Osteoblast (primary cell): ENCODE measurements at regions not wholly inside any gene's neighbourhood (a gene's known extent, or its start where the extent isn't known, plus 50 kb on each side); places are given as distances from the start of the nearest gene placed in this dataset.
"Not testable (repeated sequence)": the region's sequence is repeated elsewhere in the genome, so short reads cannot be mapped to it uniquely, and the experiment has no call there.

Experiments
- DNase-seq: peaks from one replicate; pipeline ENCODE4 v3.0.0; 2011; ENCODE audit warnings: low spot score, mixed read lengths; ENCODE audit not compliant: insufficient read length; ENCODE audit errors: missing footprints
- H2AFZ ChIP-seq: 2 replicates; pipeline ENCODE4 v1.6.0; 2011; ENCODE audit warnings: mild to moderate bottlenecking, low read length
- H3K27ac ChIP-seq: 2 replicates; pipeline ENCODE4 v1.5.1; 2011; ENCODE audit warnings: mild to moderate bottlenecking, low read depth, low read length, moderate library complexity
- H3K27me3 ChIP-seq: 2 replicates; pipeline ENCODE4 v1.6.0; 2012; ENCODE audit warnings: mild to moderate bottlenecking, control low read depth, inconsistent platforms, low read length, moderate library complexity; ENCODE audit not compliant: insufficient read depth
- H3K36me3 ChIP-seq: 2 replicates; pipeline ENCODE4 v1.5.1; 2011; ENCODE audit warnings: mild to moderate bottlenecking, low read length, control low read depth, moderate library complexity; ENCODE audit not compliant: insufficient read depth
- H3K4me1 ChIP-seq: 2 replicates; pipeline ENCODE4 v1.5.1; 2011; ENCODE audit warnings: mild to moderate bottlenecking, low read length, control low read depth, moderate library complexity; ENCODE audit not compliant: insufficient read depth
- H3K4me2 ChIP-seq: 2 replicates; pipeline ENCODE4 v1.6.0; 2011; ENCODE audit warnings: mild to moderate bottlenecking, low read length; ENCODE audit not compliant: insufficient read depth
- H3K4me3 ChIP-seq: fragments of 200-600 bp; sonication (generic); 3 replicates; pipeline ENCODE4 v1.5.1; 2012; ENCODE audit warnings: mild to moderate bottlenecking, low read length, inconsistent platforms; ENCODE audit not compliant: insufficient read depth
- H3K79me2 ChIP-seq: 2 replicates; pipeline ENCODE4 v1.6.0; 2012; ENCODE audit warnings: mild to moderate bottlenecking, low read length, control low read depth, inconsistent platforms; ENCODE audit not compliant: insufficient read depth
- H3K9me3 ChIP-seq: 2 replicates; pipeline ENCODE4 v1.5.1; 2011; ENCODE audit warnings: low read depth, low read length, control low read depth
- H4K20me1 ChIP-seq: 2 replicates; pipeline ENCODE4 v1.6.0; 2012; ENCODE audit warnings: mild to moderate bottlenecking, low read length, control low read depth; ENCODE audit not compliant: insufficient read depth
- TF ChIP-seq, protein P1 (sequence below): IDR thresholded peaks from 2 replicates; pipeline ENCODE4 v1.5.1; 2011; ENCODE audit warnings: mild to moderate bottlenecking, low read depth, low read length, moderate library complexity; ENCODE audit errors: extremely low read depth

DNA sequence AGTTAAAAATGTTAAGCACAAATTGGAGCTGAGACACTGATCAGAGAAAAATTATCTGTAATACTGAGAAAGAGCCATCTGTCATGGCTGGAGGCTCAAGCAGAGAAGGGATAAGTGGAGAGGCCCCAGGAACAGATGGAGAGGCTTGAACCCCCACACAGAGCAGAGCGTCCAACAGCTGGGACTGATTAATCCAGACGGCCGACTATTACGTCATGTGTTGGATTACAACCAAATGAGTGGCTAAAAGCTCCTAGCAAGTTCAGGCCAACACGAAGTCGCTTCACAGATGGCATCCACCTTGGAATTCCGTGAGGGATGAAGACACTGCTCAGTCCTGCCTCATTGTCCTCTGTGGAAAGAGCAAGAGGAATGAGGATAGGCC lies 57.7 kb upstream of the ATXN3L start:
- H3K4me2 ChIP-seq, result peak overlapping the region; percentile 52
- TF ChIP-seq, protein P1, sequence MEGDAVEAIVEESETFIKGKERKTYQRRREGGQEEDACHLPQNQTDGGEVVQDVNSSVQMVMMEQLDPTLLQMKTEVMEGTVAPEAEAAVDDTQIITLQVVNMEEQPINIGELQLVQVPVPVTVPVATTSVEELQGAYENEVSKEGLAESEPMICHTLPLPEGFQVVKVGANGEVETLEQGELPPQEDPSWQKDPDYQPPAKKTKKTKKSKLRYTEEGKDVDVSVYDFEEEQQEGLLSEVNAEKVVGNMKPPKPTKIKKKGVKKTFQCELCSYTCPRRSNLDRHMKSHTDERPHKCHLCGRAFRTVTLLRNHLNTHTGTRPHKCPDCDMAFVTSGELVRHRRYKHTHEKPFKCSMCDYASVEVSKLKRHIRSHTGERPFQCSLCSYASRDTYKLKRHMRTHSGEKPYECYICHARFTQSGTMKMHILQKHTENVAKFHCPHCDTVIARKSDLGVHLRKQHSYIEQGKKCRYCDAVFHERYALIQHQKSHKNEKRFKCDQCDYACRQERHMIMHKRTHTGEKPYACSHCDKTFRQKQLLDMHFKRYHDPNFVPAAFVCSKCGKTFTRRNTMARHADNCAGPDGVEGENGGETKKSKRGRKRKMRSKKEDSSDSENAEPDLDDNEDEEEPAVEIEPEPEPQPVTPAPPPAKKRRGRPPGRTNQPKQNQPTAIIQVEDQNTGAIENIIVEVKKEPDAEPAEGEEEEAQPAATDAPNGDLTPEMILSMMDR, result no peak
- no peaks in the 10 kb centered on the region for H3K9me3 ChIP-seq
- no peaks in the 10 kb centered on the region for H4K20me1 ChIP-seq
- H3K79me2 ChIP-seq, result no peaks in the 10 kb centered on the region
- H3K4me1 ChIP-seq, result peaks cover 64% of the 10 kb centered on the region
- peak; percentile 66 for DNase-seq
- H3K27ac ChIP-seq, result peak overlapping the region; percentile 95
- no peaks in the 10 kb centered on the region for H3K27me3 ChIP-seq
- peak overlapping the region; percentile 5 for H3K4me3 ChIP-seq
- no peak overlapping the region for H2AFZ ChIP-seq
- H3K36me3 ChIP-seq, result no peaks in the 10 kb centered on the region

DNA sequence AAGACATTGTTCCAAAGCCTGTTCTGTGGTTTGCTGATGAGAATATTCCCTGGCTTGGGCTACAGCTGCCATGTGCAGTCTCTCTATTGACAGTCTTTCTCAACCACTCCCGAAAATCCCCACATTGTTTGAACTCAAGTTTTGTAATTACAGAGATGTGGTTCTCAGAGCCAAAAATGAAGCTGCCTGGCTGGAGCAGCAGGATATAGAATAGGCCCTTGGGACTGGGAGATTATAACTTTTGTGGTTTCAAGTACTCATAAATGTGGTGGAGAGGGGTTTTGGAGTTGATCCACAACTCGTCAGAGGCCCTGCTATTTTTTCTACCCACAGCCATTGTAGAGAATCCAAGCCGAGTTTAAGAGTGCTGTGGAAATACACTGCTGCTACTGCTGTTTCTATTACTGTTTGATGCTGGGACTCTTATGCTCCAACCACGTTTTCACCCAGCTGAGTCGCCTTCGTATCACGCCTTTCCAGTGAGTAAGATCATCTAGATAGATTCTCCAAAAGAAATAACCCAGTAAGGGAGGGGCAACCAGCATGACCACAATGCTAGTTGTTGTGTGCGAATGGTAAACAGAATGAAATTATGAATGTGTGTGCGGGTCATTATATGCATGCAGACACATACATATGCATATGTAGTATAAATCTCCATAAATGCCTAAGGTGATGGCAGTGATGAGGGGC lies 57.1 kb upstream of the ATXN3L start:
- TF ChIP-seq, protein P1, result no peak
- H2AFZ ChIP-seq, result no peak overlapping the region
- H4K20me1 ChIP-seq, result no peaks in the 10 kb centered on the region
- H3K9me3 ChIP-seq, result no peaks in the 10 kb centered on the region
- no peaks in the 10 kb centered on the region for H3K27me3 ChIP-seq
- no peaks in the 10 kb centered on the region for H3K36me3 ChIP-seq
- no peaks in the 10 kb centered on the region for H3K79me2 ChIP-seq
- peaks cover 64% of the 10 kb centered on the region for H3K4me1 ChIP-seq
- peak overlapping the region; percentile 95 for H3K27ac ChIP-seq
- H3K4me3 ChIP-seq, result peak overlapping the region; percentile 5
- DNase-seq, result peak; percentile 96
- H3K4me2 ChIP-seq, result peak overlapping the region; percentile 52

DNA sequence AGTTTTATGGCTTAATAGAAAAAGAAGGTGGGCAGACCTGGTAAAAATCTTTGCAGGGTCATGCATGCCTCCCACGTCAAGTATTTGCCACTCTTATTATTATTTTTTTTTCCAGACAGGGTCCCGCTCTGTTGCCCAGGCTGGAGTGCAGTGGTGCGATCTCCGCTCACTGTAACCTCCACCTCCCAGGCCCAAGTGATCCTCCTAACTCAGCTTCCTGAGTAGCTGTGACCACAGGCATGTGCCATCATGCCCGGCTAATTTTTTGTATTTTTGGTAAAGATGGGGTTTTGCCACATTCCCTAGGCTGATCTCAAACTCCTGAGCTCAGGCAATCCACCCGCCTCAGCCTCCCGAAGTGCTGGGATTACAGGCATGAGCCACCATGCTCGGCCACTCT lies 55.7 kb upstream of the ATXN3L start:
- not testable (repeated sequence) for H3K79me2 ChIP-seq, H3K4me3 ChIP-seq, H3K4me2 ChIP-seq, H3K36me3 ChIP-seq, H3K27me3 ChIP-seq, H2AFZ ChIP-seq, H3K9me3 ChIP-seq, H4K20me1 ChIP-seq, DNase-seq
- peak overlapping the region; percentile 95 for H3K27ac ChIP-seq
- peaks cover 54% of the 10 kb centered on the region for H3K4me1 ChIP-seq

DNA sequence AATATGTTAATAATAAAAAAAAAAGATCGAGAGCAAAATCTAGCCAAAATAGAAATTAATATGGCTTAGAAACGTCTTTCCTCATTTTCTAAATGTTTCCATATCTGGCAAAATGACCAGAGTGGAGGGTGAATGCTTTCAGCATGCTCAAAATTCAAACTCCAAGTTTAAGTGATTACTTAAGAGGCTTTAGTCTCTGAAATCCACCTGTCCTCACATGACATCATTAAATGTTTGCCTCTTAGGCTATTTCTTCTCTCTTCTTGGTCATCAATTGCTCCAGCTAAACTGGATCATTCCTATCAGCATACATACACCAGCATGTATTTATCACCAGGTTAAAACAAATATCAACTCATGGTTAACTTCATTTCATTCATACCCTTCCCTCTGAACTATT lies 54.5 kb upstream of the ATXN3L start:
- H3K36me3 ChIP-seq, result no peaks in the 10 kb centered on the region
- H3K9me3 ChIP-seq, result no peaks in the 10 kb centered on the region
- H3K4me2 ChIP-seq, result no peak overlapping the region
- H3K4me1 ChIP-seq, result peaks cover 41% of the 10 kb centered on the region
- H2AFZ ChIP-seq, result no peak overlapping the region
- TF ChIP-seq, protein P1, result no peak
- peak overlapping the region; percentile 85 for H3K27ac ChIP-seq
- no peak overlapping the region for H3K4me3 ChIP-seq
- no peaks in the 10 kb centered on the region for H4K20me1 ChIP-seq
- H3K27me3 ChIP-seq, result no peaks in the 10 kb centered on the region
- no peak for DNase-seq
- H3K79me2 ChIP-seq, result no peaks in the 10 kb centered on the region
